ENCODE measurements at regions not wholly inside any gene's neighbourhood (a gene's known extent, or its start where the extent isn't known, plus 50 kb on each side); places are given as distances from the start of the nearest gene placed in this dataset.

GRCh38 chr3:73709712-73710111, 85.0 kb upstream of the PDZRN3 start:
- H3K36me3 ChIP-seq (ENCODE audit: insufficient read depth, low read length, poor library complexity, severe bottlenecking) = no peaks in the 10 kb centered on the region
- H3K27me3 ChIP-seq (replicated peaks; ENCODE audit: insufficient read depth, low read depth, low read length, poor library complexity) = no peaks in the 10 kb centered on the region
- CTCF ChIA-PET = no interaction called here
- intact Hi-C loops (cut with micrococcal nuclease; ENCODE audit: unreplicated experiment) = no loop called here
- TF ChIP-seq, protein P1, sequence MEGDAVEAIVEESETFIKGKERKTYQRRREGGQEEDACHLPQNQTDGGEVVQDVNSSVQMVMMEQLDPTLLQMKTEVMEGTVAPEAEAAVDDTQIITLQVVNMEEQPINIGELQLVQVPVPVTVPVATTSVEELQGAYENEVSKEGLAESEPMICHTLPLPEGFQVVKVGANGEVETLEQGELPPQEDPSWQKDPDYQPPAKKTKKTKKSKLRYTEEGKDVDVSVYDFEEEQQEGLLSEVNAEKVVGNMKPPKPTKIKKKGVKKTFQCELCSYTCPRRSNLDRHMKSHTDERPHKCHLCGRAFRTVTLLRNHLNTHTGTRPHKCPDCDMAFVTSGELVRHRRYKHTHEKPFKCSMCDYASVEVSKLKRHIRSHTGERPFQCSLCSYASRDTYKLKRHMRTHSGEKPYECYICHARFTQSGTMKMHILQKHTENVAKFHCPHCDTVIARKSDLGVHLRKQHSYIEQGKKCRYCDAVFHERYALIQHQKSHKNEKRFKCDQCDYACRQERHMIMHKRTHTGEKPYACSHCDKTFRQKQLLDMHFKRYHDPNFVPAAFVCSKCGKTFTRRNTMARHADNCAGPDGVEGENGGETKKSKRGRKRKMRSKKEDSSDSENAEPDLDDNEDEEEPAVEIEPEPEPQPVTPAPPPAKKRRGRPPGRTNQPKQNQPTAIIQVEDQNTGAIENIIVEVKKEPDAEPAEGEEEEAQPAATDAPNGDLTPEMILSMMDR (conservative IDR thresholded peaks at IDR 0.05; ENCODE audit: low read depth, low read length) = no peak
- no peak for TF ChIP-seq EZH2 (IDR thresholded peaks at IDR 0.05; ENCODE audit: borderline replicate concordance, low read depth, low read length, poor library complexity, severe bottlenecking)
- no peak for DNase-seq (ENCODE audit: low spot score)
- no peaks in the 10 kb centered on the region for H3K9me3 ChIP-seq (ENCODE audit: low read depth, low read length, poor library complexity, severe bottlenecking)
- no peaks in the 10 kb centered on the region for H3K4me1 ChIP-seq (ENCODE audit: insufficient read depth, low read length, poor library complexity, severe bottlenecking)
- POLR2A ChIA-PET (ENCODE audit: low non-redundant PET) = no interaction called here
- H3K4me3 ChIP-seq (ENCODE audit: low read depth, low read length, poor library complexity, severe bottlenecking) = no peak overlapping the region
- BruUV-seq (replicated peaks) = no TSS peak
- H3K27ac ChIP-seq (ENCODE audit: low read depth, low read length, poor library complexity, severe bottlenecking) = no peak overlapping the region

- Histone ChIP-seq H3K4me3 (ENCODE audit: low read depth, low read length, poor library complexity, severe bottlenecking) (no peak overlapping the region), H3K4me1 (ENCODE audit: insufficient read depth, low read length, poor library complexity, severe bottlenecking) (no peaks in the 10 kb centered on the region), H3K27ac (ENCODE audit: low read depth, low read length, poor library complexity, severe bottlenecking) (no peak overlapping the region), H3K27me3 (replicated peaks; ENCODE audit: insufficient read depth, low read depth, low read length, poor library complexity) (no peaks in the 10 kb centered on the region), H3K36me3 (ENCODE audit: insufficient read depth, low read length, poor library complexity, severe bottlenecking) (no peaks in the 10 kb centered on the region), H3K9me3 (ENCODE audit: low read depth, low read length, poor library complexity, severe bottlenecking) (no peaks in the 10 kb centered on the region)
- CTCF ChIA-PET = no interaction called here
- intact Hi-C loops (cut with micrococcal nuclease; ENCODE audit: unreplicated experiment) = no loop called here
- TF ChIP-seq, protein P1 (conservative IDR thresholded peaks at IDR 0.05; ENCODE audit: low read depth, low read length) = no peak
- no peak for TF ChIP-seq EZH2 (IDR thresholded peaks at IDR 0.05; ENCODE audit: borderline replicate concordance, low read depth, low read length, poor library complexity, severe bottlenecking)
- POLR2A ChIA-PET (ENCODE audit: low non-redundant PET) = no interaction called here
- no TSS peak for BruUV-seq (replicated peaks)
- DNase-seq (ENCODE audit: low spot score) = no peak
Observed at GRCh38 chr3:73708956-73709355, 84.2 kb upstream of the PDZRN3 start.

DNA sequence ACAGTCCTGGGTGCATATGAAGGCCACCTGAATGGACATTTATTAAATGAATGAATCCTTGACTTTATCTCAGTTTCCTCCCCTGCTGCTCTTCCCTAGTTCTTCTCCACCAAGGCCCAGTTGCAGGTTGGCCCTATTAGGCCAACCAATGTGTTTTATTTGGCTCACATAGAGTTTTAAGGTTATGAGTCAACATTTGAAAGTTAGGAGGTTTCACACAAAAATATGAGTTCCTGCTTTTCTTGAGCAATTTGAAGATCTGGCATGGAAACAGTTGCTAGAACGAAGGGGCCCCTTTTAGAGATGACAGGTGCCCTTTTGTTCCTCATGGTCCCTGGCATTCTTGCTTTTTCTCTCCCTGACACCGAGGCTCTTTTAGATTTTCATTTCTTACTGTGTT, 83.0 kb upstream of the PDZRN3 start:
- BruUV-seq (replicated peaks) = no TSS peak
- Histone ChIP-seq H3K4me1 (ENCODE audit: insufficient read depth, low read length, poor library complexity, severe bottlenecking) (no peaks in the 10 kb centered on the region), H3K4me3 (ENCODE audit: low read depth, low read length, poor library complexity, severe bottlenecking) (no peak overlapping the region), H3K27ac (ENCODE audit: low read depth, low read length, poor library complexity, severe bottlenecking) (no peak overlapping the region), H3K36me3 (ENCODE audit: insufficient read depth, low read length, poor library complexity, severe bottlenecking) (no peaks in the 10 kb centered on the region), H3K9me3 (ENCODE audit: low read depth, low read length, poor library complexity, severe bottlenecking) (no peaks in the 10 kb centered on the region), H3K27me3 (replicated peaks; ENCODE audit: insufficient read depth, low read depth, low read length, poor library complexity) (no peaks in the 10 kb centered on the region)
- DNase-seq (ENCODE audit: low spot score) = no peak
- intact Hi-C loops (cut with micrococcal nuclease; ENCODE audit: unreplicated experiment) = no loop called here
- POLR2A ChIA-PET (ENCODE audit: low non-redundant PET) = no interaction called here
- TF ChIP-seq, protein P1 (conservative IDR thresholded peaks at IDR 0.05; ENCODE audit: low read depth, low read length) = no peak
- TF ChIP-seq EZH2 (IDR thresholded peaks at IDR 0.05; ENCODE audit: borderline replicate concordance, low read depth, low read length, poor library complexity, severe bottlenecking) = no peak
- CTCF ChIA-PET = no interaction called here
